Left lung (tissue), 4 donors: ENCODE measurements at regions not wholly inside any gene's neighbourhood (a gene's known extent, or its start where the extent isn't known, plus 50 kb on each side); places are given as distances from the start of the nearest gene placed in this dataset.

Experiments
- ATAC-seq: fragments of 200-7000 bp; cut with Tn5 transposase; one replicate; pipeline ENCODE4 v1.9.1; 2020; ENCODE audit warnings: moderate library complexity
- DNase-seq, 4 donors: peaks; one replicate each; pipeline ENCODE4 v3.0.0-alpha.2; 2013 to 2020
- H3K27ac ChIP-seq, 2 donors: fragments of 200-600 bp; sonication (generic) in 1 of 2; one replicate each; pipeline versions ENCODE4 v1.5.0 to v1.8.0; 2020 to 2021
- H3K27me3 ChIP-seq, 2 donors: fragments of 200-600 bp; sonication (generic) in 1 of 2; one replicate each; pipeline versions ENCODE4 v1.5.0 to v1.8.0; 2020 to 2021
- H3K36me3 ChIP-seq, 2 donors: fragments of 200-600 bp; sonication (generic) in 1 of 2; one replicate each; pipeline versions ENCODE4 v1.5.0 to v1.8.0; 2020 to 2021
- H3K4me1 ChIP-seq, 2 donors: fragments of 200-600 bp; one replicate each; pipeline ENCODE4 v1.8.0; 2021
- H3K4me3 ChIP-seq, 2 donors: fragments of 200-600 bp; sonication (generic) in 1 of 2; one replicate each; pipeline versions ENCODE4 v1.5.0 to v1.8.0; 2020 to 2021; ENCODE audit warnings: mild to moderate bottlenecking in 1 of 2
- H3K9me3 ChIP-seq, 2 donors: fragments of 200-600 bp; sonication (generic) in 1 of 2; one replicate each; pipeline versions ENCODE4 v1.5.0 to v1.8.0; 2020 to 2021
- intact Hi-C, 2 donors: fragments of 100-400 bp; cut with DNase I; formaldehyde crosslinking; loops; one replicate each; pipeline versions ENCODE4 v1.11.2 to v1.14.2; 2022
- TF ChIP-seq, protein P1 (sequence below), 2 donors: fragments of 200-600 bp; sonication (generic) in 1 of 2; IDR thresholded peaks; one replicate each; pipeline versions ENCODE4 v1.5.0 to v1.8.0; 2021; ENCODE audit warnings: antibody characterized with exemption in 2 of 2
- donor health status: DM: no; HTN: yes; CAD: no.
- donor health status: DM: no; HTN: no; CAD: no.

DNA sequence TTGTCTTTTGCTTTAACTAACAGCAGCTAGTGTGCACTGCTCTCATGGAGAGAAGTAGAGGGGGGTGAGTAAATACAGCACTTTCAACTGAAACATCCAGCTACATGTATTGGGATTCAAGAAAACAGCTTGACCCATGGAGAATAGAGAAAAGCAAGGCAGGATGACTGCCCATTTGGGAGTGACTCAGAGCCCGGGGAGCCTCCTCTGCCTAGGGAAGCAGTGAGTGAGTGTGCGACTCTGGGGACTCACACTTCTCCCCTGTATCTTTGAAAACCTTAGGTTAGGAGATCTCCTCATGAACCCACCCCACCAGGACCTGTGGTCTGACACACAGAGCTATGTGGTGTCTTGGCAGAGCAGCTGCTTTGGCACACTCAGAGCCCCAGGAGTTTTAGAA is 82.0 kb upstream of the PTGFR start:
- no peak overlapping the region for H3K27ac ChIP-seq
- DNase-seq = no peak
- no peaks in the 10 kb centered on the region for H3K36me3 ChIP-seq
- peak; percentile 12 for ATAC-seq
- intact Hi-C loops = no loop called here
- H3K4me3 ChIP-seq = no peak overlapping the region
- no peaks in the 10 kb centered on the region for H3K27me3 ChIP-seq
- peaks cover 0 to 32% of the 10 kb centered on the region in 2 donors for H3K9me3 ChIP-seq
- no peaks in the 10 kb centered on the region for H3K4me1 ChIP-seq
- TF ChIP-seq, protein P1, sequence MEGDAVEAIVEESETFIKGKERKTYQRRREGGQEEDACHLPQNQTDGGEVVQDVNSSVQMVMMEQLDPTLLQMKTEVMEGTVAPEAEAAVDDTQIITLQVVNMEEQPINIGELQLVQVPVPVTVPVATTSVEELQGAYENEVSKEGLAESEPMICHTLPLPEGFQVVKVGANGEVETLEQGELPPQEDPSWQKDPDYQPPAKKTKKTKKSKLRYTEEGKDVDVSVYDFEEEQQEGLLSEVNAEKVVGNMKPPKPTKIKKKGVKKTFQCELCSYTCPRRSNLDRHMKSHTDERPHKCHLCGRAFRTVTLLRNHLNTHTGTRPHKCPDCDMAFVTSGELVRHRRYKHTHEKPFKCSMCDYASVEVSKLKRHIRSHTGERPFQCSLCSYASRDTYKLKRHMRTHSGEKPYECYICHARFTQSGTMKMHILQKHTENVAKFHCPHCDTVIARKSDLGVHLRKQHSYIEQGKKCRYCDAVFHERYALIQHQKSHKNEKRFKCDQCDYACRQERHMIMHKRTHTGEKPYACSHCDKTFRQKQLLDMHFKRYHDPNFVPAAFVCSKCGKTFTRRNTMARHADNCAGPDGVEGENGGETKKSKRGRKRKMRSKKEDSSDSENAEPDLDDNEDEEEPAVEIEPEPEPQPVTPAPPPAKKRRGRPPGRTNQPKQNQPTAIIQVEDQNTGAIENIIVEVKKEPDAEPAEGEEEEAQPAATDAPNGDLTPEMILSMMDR (IDR thresholded peaks at IDR 0.05) = no peak

DNA sequence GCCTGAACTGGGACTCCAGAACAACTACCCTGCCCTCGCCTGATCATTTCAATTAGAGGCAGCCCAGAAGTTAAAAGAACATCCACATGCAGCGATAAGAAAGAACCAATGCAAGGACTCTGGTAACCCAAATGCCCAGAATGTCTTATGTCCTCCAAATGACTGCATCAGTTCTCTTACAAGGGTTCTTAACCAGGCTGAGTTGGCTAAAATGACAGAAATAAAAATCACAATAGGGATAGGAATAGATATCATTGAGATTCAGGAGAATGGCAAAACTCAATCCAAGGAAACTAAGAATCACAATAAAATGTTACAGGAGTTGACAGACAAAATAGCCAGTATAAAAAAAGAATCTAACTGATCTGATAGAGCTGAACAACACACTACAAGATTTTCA is 80.1 kb upstream of the PTGFR start:
- intact Hi-C loops = no loop called here
- Histone ChIP-seq H3K27ac (no peak overlapping the region), H3K4me3 (no peak overlapping the region), H3K36me3 (no peaks in the 10 kb centered on the region), H3K27me3 (no peaks in the 10 kb centered on the region), H3K4me1 (no peaks in the 10 kb centered on the region), H3K9me3 (peaks cover 0 to 32% of the 10 kb centered on the region in 2 donors)
- ATAC-seq = no peak
- TF ChIP-seq, protein P1 (IDR thresholded peaks at IDR 0.05) = no peak
- no peak for DNase-seq

DNA sequence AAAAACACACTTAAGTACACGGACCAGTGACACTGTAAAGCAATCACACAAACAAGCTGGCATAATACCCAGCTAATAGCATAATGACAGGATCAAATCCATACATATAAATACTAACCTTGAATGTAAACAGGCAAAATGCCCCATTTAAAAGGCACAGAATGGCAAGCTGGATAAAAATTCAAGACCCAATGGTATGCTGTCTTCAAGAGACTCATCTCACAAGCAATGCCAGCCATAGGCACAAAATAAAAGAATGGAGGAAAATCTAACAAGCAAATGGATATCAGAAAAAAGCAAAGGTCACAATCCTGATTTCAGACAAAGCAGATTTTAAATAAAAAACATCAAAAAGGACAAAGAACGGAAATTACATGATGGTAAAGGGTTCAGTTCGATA is 79.1 kb upstream of the PTGFR start:
- ATAC-seq (no peak), DNase-seq (no peak)
- no peak overlapping the region for H3K4me3 ChIP-seq
- intact Hi-C loops = no loop called here
- TF ChIP-seq, protein P1 (IDR thresholded peaks at IDR 0.05) = no peak
- no peaks in the 10 kb centered on the region for H3K4me1 ChIP-seq
- H3K27ac ChIP-seq = no peak overlapping the region
- H3K36me3 ChIP-seq = no peaks in the 10 kb centered on the region
- H3K27me3 ChIP-seq = no peaks in the 10 kb centered on the region
- peaks cover 0 to 32% of the 10 kb centered on the region in 2 donors for H3K9me3 ChIP-seq

DNA sequence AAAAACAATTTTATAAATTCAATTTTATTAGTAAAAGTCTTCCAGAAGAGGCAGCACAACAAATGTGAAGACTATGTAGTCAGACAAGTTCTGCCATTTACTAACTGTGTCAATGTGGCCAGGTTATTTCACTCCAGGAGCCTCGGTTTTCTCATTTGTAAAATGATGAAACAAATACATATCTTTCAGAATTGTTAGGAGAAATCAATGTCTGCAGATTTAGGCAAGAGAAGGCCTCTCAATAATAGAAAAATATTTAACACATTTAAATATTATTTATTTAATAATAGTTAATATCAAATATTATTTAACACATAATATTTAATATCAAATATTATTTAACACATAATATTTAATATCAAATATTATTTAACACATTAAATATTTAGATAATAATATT is 75.6 kb upstream of the PTGFR start:
- DNase-seq = no peak
- Histone ChIP-seq H3K27me3 (no peaks in the 10 kb centered on the region), H3K9me3 (peaks cover 0 to 21% of the 10 kb centered on the region in 2 donors), H3K4me1 (no peaks in the 10 kb centered on the region), H3K36me3 (no peaks in the 10 kb centered on the region), H3K27ac (no peak overlapping the region), H3K4me3 (no peak overlapping the region)
- TF ChIP-seq, protein P1 (IDR thresholded peaks at IDR 0.05) = no peak
- intact Hi-C loops = no loop called here
- ATAC-seq = no peak

DNA sequence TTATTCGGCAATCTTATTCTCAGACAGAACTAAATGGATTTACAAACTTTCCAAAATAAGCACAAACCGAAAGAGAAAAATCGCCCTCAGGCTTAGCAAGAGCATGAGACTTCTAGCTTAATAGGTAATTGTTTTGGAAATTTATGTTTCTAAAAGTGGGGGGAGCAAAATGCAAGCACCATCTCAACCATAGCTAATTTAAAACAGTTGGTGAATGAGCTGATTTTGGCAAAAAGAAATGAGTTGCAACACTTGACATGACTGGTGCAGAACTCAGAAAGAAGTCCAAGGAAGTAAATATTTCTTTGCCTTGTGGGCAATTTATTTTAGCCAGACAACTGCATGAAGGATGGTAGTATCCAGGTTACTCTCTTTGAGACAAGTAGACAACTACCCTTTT is 71.5 kb upstream of the PTGFR start:
- Histone ChIP-seq H3K4me3 (no peak overlapping the region), H3K27me3 (no peaks in the 10 kb centered on the region), H3K36me3 (no peaks in the 10 kb centered on the region), H3K9me3 (no peaks in the 10 kb centered on the region), H3K4me1 (no peaks in the 10 kb centered on the region), H3K27ac (no peak overlapping the region)
- DNase-seq (no peak), ATAC-seq (no peak)
- TF ChIP-seq, protein P1 (IDR thresholded peaks at IDR 0.05) = no peak
- intact Hi-C loops = no loop called here
